PFSK-1 (cell line): ENCODE measurements at regions not wholly inside any gene's neighbourhood (a gene's known extent, or its start where the extent isn't known, plus 50 kb on each side); places are given as distances from the start of the nearest gene placed in this dataset.

Experiments
- FOXP2 ChIP-seq: optimal IDR thresholded peaks from 2 replicates; pipeline ENCODE3; 2011; ENCODE audit warnings: borderline replicate concordance, control low read depth, inconsistent platforms; ENCODE audit not compliant: insufficient read depth; ENCODE audit errors: extremely low read length, extremely low read depth
- POLR2AphosphoS5 ChIP-seq: IDR thresholded peaks from 2 replicates; pipeline ENCODE4 v1.6.1; 2012; ENCODE audit warnings: low read depth, mild to moderate bottlenecking, control low read depth, low read length, moderate library complexity
- REST ChIP-seq, 2 experiments: IDR thresholded peaks; 2 replicates each; pipeline versions ENCODE4 v1.6.1 to v1.8.0; 2011 to 2012; ENCODE audit warnings: low read depth in 2 of 2, low read length in 2 of 2, control low read depth in 1 of 2, inconsistent platforms in 1 of 2, mild to moderate bottlenecking in 1 of 2, moderate library complexity in 1 of 2; ENCODE audit not compliant: insufficient read depth in 1 of 2
- SIN3A ChIP-seq: IDR thresholded peaks from 2 replicates; pipeline ENCODE4 v1.6.1; 2012; ENCODE audit warnings: mild to moderate bottlenecking, low read length, moderate library complexity, borderline replicate concordance; ENCODE audit not compliant: insufficient read depth
- TAF1 ChIP-seq: IDR thresholded peaks from 2 replicates; pipeline ENCODE4 v1.6.1; 2012; ENCODE audit warnings: low read length, control low read depth, borderline replicate concordance; ENCODE audit not compliant: insufficient read depth

- TF ChIP-seq REST (IDR thresholded peaks at IDR 0.05; ENCODE audit: insufficient read depth in 1 of 2, low read depth in 2 of 2, low read length in 2 of 2) (no peak), SIN3A (no peak), FOXP2 (no peak), POLR2AphosphoS5 (no peak), TAF1 (no peak)
Observed at GRCh38 chr21:15483138-15483780, 246.5 kb upstream of the USP25 start.

GRCh38 chr21:15486460-15487195 lies 243.2 kb upstream of the USP25 start:
- TF ChIP-seq SIN3A (no peak), FOXP2 (no peak), REST (IDR thresholded peaks at IDR 0.05; ENCODE audit: insufficient read depth in 1 of 2, low read depth in 2 of 2, low read length in 2 of 2) (no peak), POLR2AphosphoS5 (no peak), TAF1 (no peak)

GRCh38 chr21:15487196-15487550 lies 242.6 kb upstream of the USP25 start:
- TF ChIP-seq POLR2AphosphoS5: no peak

GRCh38 chr21:15491100-15491499 lies 238.7 kb upstream of the USP25 start:
- TF ChIP-seq TAF1 (no peak), SIN3A (no peak), FOXP2 (no peak), POLR2AphosphoS5 (no peak), REST (IDR thresholded peaks at IDR 0.05; ENCODE audit: insufficient read depth in 1 of 2, low read depth in 2 of 2, low read length in 2 of 2) (no peak)

- TF ChIP-seq TAF1 (no peak), FOXP2 (no peak), POLR2AphosphoS5 (no peak), SIN3A (no peak)
Observed at GRCh38 chr21:15493646-15494045, 236.1 kb upstream of the USP25 start.

GRCh38 chr21:15494481-15494880 lies 235.3 kb upstream of the USP25 start:
- no peak for TF ChIP-seq FOXP2
- TF ChIP-seq SIN3A: no peak
- no peak for TF ChIP-seq TAF1
- no peak for TF ChIP-seq REST (IDR thresholded peaks at IDR 0.05; ENCODE audit: insufficient read depth in 1 of 2, low read depth in 2 of 2, low read length in 2 of 2)
- TF ChIP-seq POLR2AphosphoS5: no peak
